HUES48 (cell line): ENCODE measurements at regions not wholly inside any gene's neighbourhood (a gene's known extent, or its start where the extent isn't known, plus 50 kb on each side); places are given as distances from the start of the nearest gene placed in this dataset.

Experiments
- H3K27ac ChIP-seq: one replicate; pipeline ENCODE4 v1.7.0; 2013; ENCODE audit warnings: low read depth, low read length, inconsistent platforms
- H3K27me3 ChIP-seq: 2 replicates; pipeline ENCODE4 v1.6.1; 2013; ENCODE audit warnings: mild to moderate bottlenecking, low read length; ENCODE audit not compliant: control insufficient read depth, insufficient read depth
- H3K36me3 ChIP-seq: 2 replicates; pipeline ENCODE4 v1.6.1; 2013; ENCODE audit warnings: low read length; ENCODE audit not compliant: control insufficient read depth, insufficient read depth
- H3K4me1 ChIP-seq: 2 replicates; pipeline ENCODE4 v1.6.1; 2013; ENCODE audit warnings: mild to moderate bottlenecking, low read length; ENCODE audit not compliant: control insufficient read depth, insufficient read depth
- H3K4me3 ChIP-seq: 2 replicates; pipeline ENCODE4 v1.5.1; 2013; ENCODE audit warnings: mild to moderate bottlenecking, low read depth, low read length
- H3K9ac ChIP-seq: 2 replicates; pipeline ENCODE4 v1.6.1; 2013; ENCODE audit warnings: mild to moderate bottlenecking, low read depth, low read length, moderate library complexity
- H3K9me3 ChIP-seq: 2 replicates; pipeline ENCODE4 v1.6.1; 2013; ENCODE audit warnings: low read length; ENCODE audit not compliant: control insufficient read depth, insufficient read depth

DNA sequence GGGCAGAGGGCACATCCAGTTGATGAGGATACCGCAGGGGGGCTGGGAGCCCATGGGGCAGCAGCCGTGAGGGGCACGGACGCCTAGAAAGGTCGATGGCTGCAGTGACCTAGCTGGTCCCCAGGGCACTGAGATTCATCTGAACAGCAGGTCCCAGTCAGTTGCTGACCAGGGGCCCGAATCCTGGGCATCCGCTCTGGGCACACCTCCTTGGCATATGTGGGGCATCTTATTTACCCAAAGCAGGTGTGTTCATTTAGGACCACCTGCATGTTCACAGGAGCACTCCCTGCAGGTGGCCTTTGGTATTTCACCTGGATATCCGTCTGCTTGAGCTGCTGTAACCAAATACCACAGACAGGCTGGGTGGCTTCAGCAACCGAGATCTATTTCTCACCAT is 72.0 kb upstream of the ODC1 start:
- no peak overlapping the region for H3K27ac ChIP-seq
- peaks cover 11% of the 10 kb centered on the region for H3K9me3 ChIP-seq
- H3K36me3 ChIP-seq = no peaks in the 10 kb centered on the region
- H3K9ac ChIP-seq = no peak overlapping the region
- H3K4me1 ChIP-seq = no peaks in the 10 kb centered on the region
- H3K27me3 ChIP-seq = no peaks in the 10 kb centered on the region
- no peak overlapping the region for H3K4me3 ChIP-seq

DNA sequence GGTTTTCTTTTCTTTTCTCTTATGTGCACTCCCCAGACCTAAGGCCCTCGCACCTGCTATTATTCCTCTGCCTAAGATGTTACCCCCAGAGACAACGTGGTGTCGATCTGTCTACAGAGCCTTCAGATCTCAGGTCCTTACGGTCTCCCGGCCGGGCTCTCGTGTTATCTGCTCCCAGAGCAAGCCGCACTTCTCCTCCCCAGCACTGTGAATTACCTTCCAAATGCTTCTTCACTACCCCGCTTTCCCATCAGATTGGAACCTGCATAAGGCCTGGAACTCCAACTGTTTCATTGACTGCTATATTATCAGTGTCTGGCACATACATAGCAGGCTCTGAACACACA is 71.2 kb upstream of the ODC1 start:
- peaks cover 13% of the 10 kb centered on the region for H3K9me3 ChIP-seq
- no peaks in the 10 kb centered on the region for H3K36me3 ChIP-seq
- no peak overlapping the region for H3K4me3 ChIP-seq
- H3K27me3 ChIP-seq = no peaks in the 10 kb centered on the region
- no peak overlapping the region for H3K27ac ChIP-seq
- no peaks in the 10 kb centered on the region for H3K4me1 ChIP-seq
- H3K9ac ChIP-seq = no peak overlapping the region

DNA sequence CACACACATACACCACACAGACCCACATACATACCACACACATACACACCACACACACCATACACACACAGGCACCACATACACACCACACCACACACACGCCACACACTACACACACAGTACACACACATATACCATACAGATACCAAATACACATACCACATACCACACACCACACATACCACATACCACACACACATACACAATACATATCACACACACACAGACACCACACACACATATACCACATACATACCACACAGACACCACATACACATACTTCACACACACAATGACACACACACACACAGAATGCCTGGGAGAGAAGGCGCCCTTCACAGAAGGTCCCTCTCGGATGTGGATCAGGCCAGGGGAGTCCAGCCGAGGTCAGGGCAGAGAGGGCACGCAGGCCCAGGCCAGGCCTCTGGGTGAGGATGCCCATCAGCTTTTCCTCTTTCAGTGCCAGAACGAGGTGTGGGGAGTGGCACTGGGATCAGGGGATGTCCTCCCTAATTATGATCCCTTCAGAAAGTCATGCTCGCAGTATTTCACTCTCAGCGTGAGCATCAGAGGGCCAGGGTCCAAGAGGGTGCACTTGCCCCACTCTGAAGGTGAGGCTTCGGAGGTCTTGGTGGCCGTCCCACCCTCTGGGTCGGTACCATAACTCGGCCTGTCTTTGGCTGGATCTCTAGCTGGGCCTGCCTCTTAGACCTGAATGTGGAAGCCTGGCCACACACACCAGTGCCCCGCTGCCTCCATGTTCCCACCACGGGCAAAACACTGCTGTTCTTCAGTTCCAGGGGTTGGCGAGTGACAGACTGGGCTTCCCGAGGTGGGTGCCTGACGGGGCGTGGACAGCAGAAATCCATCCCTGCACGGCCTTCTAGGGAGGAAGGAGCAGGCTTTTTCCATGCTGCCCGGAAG is 70.6 kb upstream of the ODC1 start:
- Histone ChIP-seq H3K9ac (no peak overlapping the region), H3K27me3 (no peaks in the 10 kb centered on the region), H3K4me3 (no peak overlapping the region), H3K36me3 (no peaks in the 10 kb centered on the region), H3K9me3 (peaks cover 13% of the 10 kb centered on the region), H3K4me1 (no peaks in the 10 kb centered on the region), H3K27ac (no peak overlapping the region)

DNA sequence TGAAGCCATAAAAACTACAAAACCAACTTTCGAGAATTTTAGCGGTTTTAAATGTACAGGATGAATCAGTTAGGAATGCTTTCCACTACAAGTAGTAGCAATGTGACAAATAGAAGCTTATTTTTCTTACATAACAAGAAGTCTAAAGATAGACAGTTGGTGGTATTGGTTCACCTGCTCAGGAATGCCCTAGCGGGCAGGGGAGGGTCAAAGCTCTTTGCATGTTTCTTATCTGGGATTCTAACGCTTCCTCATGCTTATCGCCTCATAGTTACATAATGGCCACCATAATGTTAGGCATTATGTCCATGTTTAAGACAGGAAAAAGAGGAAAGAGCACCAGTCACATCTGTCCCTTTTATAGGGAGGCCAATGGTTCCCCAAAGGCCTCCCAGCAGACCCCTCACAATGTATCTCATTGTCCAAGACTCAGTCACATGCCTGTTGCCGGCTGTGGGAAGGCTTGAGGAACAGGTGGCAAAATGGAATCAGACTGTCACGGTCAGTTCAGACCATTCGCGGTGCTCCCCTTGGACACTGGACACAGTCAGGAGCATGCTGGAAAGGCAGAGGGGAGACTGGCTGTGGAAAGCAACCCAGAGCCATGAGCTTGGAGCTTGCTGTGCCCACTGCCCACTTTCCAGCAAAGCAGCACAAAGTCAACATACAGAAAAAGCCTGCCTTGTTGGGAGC is 69.4 kb upstream of the ODC1 start:
- H3K27ac ChIP-seq = no peak overlapping the region
- H3K9me3 ChIP-seq = peaks cover 13% of the 10 kb centered on the region
- no peak overlapping the region for H3K4me3 ChIP-seq
- no peak overlapping the region for H3K9ac ChIP-seq
- H3K36me3 ChIP-seq = no peaks in the 10 kb centered on the region
- no peaks in the 10 kb centered on the region for H3K4me1 ChIP-seq
- H3K27me3 ChIP-seq = no peaks in the 10 kb centered on the region

DNA sequence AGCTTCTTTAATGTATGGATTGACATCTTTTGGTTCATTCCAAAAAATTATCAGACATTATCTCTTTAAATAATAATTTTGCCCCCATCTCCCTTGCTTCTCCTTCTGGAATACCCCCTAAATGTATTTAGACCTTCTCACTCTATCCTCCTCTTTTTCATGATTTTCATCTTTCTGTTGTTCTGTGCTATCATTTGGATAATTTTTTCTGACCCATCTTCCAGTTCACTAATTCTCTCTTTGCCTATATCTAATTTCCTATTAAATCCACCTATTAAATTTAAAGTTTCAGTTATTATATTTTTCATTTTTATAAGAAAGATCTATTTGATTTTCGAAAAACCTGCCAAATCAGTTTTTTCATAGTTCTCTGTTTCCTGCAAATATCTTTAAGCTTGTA is 67.8 kb upstream of the ODC1 start:
- no peak overlapping the region for H3K9ac ChIP-seq
- H3K36me3 ChIP-seq = no peaks in the 10 kb centered on the region
- no peak overlapping the region for H3K4me3 ChIP-seq
- H3K4me1 ChIP-seq = no peaks in the 10 kb centered on the region
- H3K27me3 ChIP-seq = no peaks in the 10 kb centered on the region
- no peak overlapping the region for H3K27ac ChIP-seq
- H3K9me3 ChIP-seq = peaks cover 13% of the 10 kb centered on the region

DNA sequence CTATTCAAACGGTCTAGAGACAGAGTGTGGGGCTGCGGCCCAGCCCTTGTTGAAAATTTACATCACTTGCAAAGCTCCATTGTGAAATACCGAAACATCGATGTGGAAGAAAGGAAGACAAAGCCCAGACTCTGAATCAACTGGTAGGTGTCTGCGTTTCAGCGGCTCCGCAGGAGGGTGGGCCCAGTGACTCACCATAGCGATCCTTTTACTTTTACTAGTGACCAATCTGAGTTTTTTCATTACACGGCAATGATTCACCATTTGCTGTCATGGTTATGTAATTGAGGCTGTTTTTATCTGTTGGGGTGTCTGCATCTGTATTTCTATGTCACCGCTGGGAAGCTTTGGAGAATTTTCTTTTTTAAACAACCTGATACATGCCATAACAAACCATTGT is 66.6 kb upstream of the ODC1 start:
- Histone ChIP-seq H3K27ac (peak overlapping the region; percentile 87), H3K9ac (no peak overlapping the region)

DNA sequence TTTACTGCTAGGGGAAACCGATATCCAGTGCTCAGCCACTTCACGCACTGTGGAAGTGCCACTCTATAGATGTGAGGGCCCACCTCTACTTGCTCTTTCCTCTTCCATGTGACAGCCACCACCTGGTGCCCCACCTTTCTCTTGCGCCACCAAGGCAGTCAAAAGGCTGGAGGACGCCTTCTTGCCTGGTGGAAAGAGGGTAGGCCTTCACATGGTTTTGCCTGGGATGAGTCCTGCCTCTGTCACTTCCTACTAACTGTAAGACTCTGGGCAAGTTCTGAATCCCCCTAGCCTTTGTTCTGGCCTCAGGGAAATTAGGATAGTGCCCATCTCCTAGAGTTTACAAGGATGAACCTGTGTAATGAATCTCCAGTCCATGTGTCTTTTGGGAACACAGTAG is 66.1 kb upstream of the ODC1 start:
- Histone ChIP-seq H3K36me3 (no peaks in the 10 kb centered on the region), H3K9me3 (peaks cover 13% of the 10 kb centered on the region), H3K4me3 (no peak overlapping the region), H3K27ac (peak overlapping the region; percentile 84), H3K27me3 (no peaks in the 10 kb centered on the region), H3K9ac (no peak overlapping the region), H3K4me1 (no peaks in the 10 kb centered on the region)

More for the DNA sequence above, 66.6 kb upstream of the ODC1 start:
- Histone ChIP-seq H3K4me1 (no peaks in the 10 kb centered on the region), H3K36me3 (no peaks in the 10 kb centered on the region), H3K9me3 (peaks cover 13% of the 10 kb centered on the region), H3K27me3 (no peaks in the 10 kb centered on the region), H3K4me3 (no peak overlapping the region)

DNA sequence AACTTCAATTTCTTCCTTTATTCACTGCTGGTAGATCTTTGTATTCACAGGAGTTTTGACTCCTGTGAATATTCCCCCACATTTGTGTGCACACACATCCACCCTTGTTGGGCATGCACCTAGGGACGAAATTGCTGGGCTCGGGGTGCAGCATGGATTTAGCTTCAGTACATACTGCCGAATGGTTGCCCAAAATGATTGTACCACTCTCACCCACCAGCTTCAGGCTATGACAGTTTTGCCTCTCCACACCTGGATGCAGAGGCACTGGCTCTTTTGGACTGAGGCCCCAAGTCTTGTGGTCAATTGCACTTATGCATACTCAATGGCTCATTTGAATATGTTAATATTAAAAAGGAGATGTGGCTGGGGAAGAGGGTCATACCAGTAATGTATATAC is 65.1 kb upstream of the ODC1 start:
- Histone ChIP-seq H3K4me1 (no peaks in the 10 kb centered on the region), H3K27me3 (no peaks in the 10 kb centered on the region), H3K36me3 (no peaks in the 10 kb centered on the region), H3K9me3 (peaks cover 13% of the 10 kb centered on the region), H3K4me3 (no peak overlapping the region), H3K27ac (no peak overlapping the region), H3K9ac (no peak overlapping the region)

DNA sequence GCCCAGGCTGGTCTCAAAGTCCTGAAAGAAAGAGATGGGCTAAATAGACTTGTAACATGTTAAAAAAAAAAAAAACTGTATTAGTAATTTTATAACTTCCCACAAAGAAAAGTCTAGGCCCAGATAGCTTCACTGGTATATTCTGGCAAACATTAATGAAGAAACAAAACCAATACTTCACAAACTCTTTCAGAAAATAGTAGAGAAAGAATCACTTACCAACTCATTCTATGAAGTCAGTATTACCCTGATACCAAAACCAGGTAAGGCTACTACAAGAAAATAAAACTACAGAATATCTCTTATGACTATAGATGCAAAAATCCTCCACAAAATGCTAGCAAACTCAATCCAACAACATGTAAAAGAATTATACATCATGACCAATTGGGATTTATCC is 59.9 kb upstream of the ODC1 start:
- no peaks in the 10 kb centered on the region for H3K36me3 ChIP-seq
- no peak overlapping the region for H3K4me3 ChIP-seq
- no peaks in the 10 kb centered on the region for H3K27me3 ChIP-seq
- H3K27ac ChIP-seq = no peak overlapping the region
- no peak overlapping the region for H3K9ac ChIP-seq
- H3K4me1 ChIP-seq = no peaks in the 10 kb centered on the region
- H3K9me3 ChIP-seq = no peaks in the 10 kb centered on the region

DNA sequence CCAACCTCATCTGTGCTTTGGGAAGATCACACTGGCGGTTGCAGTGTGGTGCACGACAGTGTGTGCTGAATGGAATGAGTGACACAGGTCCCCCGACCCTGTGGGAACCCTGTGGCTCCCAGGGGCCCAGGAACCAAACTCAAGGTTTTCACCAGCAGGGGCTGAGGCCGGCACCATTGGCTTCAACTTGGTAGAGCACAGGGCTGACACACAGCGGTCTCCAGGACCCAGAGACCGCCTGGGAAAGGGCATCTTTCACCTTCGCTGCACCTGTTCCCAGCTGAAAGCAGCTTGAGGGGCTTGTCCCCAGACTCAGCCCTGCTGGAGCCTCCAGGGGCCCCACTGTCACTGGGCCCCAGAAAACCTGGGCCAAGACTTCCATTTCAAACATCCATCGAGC is 59.0 kb upstream of the ODC1 start:
- Histone ChIP-seq H3K4me1 (no peaks in the 10 kb centered on the region), H3K27me3 (no peaks in the 10 kb centered on the region), H3K27ac (no peak overlapping the region), H3K9ac (no peak overlapping the region), H3K9me3 (no peaks in the 10 kb centered on the region), H3K36me3 (no peaks in the 10 kb centered on the region), H3K4me3 (no peak overlapping the region)

DNA sequence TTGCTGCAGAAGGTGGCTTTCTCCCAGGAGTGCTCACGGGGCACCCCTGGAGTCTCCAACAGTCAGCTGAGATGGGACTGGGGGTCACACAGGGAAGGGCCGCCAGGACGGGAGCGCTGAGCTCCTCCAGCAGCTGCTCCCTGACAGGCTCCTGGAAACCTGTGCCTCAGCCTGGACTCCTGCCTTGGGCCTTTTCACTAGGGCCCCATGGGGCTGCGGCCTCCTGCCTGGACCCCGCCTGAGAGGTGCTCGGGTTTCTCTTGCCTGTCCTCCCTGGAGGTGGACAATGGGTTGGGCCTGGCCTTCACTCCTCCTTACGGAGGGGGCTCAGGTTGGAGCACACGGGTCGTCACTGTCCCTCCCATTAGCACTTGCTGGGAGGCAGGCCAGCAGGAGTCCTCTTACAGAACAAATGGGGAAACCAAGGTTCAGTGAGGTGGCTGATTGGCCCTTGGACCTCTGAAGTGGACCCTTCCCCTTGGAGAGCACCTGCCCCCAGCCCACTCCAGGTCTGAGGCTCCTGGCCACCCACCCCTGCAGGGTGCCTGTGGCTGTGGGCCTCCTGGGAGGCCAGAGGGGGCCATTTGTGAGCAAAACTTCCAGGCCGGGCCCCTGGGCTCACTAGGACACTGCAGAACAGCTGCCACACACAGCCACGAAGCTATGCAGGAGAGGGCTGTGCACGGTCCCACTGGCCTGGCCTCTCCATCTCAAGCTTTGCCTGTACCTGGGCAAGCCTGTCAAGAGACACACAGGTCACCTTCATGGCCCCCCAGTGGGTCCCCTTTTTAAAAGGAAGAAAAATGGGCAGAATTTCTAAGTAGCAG is 57.1 kb upstream of the ODC1 start:
- H3K9me3 ChIP-seq = no peaks in the 10 kb centered on the region
- no peak overlapping the region for H3K27ac ChIP-seq
- H3K36me3 ChIP-seq = no peaks in the 10 kb centered on the region
- no peaks in the 10 kb centered on the region for H3K27me3 ChIP-seq
- H3K4me3 ChIP-seq = no peak overlapping the region
- no peak overlapping the region for H3K9ac ChIP-seq
- no peaks in the 10 kb centered on the region for H3K4me1 ChIP-seq
